Astrocyte of the hippocampus (primary cell): ENCODE measurements at regions not wholly inside any gene's neighbourhood (a gene's known extent, or its start where the extent isn't known, plus 50 kb on each side); places are given as distances from the start of the nearest gene placed in this dataset.

Experiments
- DNase-seq: peaks from one replicate; pipeline ENCODE4 v3.0.0; 2011; ENCODE audit warnings: low read depth, low spot score

DNA sequence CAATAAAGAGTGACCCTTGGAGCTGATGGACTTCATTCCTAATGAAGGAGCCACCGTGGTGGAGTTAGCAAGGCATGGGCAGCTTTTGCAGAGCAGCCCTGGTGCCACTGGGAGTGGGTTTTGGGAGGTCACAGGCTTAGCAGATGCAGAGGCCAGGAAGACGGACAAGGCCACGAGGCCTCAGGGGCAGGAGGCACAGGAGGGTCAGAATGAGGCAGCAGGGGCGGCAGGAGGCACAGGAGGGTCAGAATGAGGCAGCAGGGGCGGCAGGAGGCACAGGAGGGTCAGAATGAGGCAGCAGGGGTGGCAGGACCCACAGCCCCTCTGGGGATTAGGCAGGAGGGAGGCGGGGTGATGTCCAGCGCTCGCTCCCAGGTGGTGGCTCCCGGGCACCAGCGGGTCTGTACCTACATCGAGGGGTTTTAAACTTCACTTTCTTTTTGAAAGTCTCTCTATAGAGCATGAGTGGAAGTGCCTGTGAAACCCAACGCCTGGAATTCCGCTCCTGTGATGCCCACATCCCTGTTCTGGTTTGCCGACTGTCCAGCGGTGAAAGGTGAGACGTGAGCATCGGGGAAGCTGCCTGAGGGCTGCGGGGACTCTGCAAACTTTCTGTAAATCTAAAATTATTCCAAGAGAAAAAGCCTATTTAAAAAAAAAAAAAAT lies 521.6 kb downstream of the BRD1 start:
- no peak for DNase-seq

DNA sequence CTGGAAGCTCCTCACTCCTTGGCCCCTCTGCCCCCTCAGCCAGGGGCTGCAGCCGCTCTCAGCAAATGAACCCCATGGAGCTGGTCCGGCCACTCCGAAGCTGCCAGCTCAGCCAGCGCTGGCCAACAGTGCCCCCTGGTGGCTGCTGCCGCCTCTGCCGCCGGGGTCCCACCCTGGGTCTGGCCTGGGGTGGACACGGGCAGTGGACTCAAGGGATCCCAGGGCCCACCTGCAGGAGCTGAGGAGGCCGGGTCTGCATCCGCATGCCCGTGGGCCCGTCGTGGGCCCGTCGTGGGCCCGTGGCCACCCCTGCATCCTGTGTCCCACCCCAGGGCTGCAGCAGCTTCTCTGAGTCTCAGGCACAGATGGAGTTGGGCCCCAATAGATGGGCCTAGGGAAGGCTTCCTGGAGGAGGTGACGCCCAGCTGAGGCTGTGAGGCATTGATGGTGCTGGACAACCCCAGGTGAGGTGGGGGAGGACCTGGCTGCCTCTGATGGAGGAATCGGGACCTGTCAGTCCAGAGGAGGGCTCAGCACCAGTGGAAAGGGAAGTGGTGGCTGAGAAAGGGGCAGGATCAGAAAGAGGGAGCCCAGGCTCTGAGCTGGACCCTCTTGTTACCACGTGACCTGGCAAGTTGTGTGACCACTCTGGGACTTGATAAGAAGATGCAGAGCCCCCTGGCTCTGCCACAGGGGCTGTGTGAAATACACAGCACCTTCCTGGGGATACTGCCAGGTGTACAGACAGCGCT lies 522.3 kb downstream of the BRD1 start:
- DNase-seq, result peak; percentile 75

DNA sequence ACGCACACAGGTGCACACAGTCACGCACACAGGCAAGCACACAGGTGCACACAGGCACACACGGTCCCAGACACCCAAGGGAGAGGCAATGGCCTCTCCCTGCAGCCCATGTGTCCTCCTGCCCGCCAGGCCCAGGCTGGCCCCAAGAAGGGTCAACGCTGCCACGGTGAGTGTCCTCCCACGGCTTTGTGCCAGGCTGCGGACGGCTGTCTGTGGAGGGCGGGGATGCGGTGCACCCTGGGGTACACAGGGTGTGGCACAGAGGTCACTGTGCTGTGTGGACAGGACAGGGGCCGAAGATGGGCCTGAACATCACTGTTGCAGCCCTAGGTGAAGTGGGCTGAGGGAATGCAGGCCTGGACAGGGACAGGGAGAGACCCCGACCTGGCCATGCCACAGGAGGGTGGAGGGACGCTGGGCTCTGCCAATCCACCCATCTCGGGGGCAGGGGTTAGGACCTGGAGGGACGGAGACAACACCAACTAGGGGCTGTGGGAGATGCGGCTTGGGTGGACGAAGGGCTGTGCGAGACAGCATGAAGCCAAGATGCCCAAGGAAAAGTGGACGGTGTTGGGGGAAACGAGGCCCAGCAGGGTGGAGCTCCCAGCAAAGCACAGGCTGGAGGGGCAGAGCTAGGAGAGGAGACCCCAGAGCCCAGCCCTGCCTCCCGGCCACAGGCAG lies 523.8 kb downstream of the BRD1 start:
- no peak for DNase-seq

DNA sequence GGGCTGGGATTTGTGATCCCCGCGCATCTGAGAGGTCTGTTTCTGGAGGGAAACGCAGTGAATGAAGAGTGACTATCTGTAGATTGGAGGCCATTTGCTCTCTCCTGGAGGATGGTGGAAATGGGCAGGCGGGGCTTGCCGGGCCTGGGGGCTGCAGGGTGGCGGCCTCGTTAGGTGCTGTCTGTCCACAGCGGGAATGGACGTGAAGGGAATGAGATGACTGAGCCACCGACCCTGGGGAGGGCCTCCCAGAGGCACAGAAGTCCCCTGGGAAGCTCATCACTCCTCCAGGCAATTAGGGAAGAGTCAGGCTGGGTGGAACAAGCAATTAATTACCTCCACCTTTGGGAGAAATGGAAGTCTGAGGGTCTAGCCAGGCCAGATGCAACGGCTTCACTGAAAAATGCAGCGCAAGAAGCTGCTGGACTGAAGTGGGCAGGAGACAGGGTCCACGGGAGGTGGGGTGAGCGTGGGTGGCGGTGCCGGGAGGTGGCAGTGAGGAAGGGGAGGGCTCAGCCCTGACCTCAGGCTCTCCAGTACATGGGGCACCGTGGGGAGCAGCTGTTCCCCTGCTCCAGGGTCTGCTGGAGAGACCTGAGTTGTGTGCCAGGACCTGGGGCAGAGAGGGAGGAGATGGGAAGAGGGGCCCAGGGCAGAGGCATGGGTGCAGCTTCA lies 524.5 kb downstream of the BRD1 start:
- no peak for DNase-seq

DNA sequence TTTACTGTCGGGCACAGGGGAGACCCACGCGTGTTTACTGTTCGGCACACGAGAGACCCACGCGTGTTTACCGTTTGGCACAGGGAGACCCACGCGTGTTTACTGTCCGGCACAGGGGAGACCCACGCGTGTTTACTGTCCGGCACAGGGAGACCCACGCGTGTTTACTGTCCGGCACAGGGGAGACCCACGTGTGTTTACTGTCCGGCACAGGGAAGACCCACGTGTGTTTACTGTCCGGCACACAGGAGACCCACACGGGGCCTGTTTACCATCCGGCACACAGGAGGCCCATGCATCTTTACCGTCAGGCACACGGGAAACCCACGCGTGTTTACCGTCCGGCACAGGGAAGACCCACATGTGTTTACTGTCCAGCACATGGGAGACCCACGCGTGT lies 525.1 kb downstream of the BRD1 start:
- DNase-seq, result no peak

DNA sequence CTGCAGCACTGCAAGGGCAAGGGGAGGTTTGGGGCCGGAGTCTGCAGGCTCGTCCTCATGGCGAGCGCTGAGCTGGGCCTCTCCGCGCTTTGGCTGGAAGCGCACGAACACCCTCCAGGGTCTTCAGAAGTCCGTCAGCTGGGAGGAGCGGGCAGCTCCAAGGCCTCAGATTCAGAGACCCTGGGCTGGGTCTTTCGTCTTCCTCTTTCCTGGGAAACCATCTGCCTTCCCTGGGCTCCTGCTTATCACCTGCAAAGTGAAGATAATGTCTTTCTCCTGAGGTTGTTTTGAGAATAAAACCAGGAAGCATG lies 525.6 kb downstream of the BRD1 start:
- DNase-seq, result no peak

DNA sequence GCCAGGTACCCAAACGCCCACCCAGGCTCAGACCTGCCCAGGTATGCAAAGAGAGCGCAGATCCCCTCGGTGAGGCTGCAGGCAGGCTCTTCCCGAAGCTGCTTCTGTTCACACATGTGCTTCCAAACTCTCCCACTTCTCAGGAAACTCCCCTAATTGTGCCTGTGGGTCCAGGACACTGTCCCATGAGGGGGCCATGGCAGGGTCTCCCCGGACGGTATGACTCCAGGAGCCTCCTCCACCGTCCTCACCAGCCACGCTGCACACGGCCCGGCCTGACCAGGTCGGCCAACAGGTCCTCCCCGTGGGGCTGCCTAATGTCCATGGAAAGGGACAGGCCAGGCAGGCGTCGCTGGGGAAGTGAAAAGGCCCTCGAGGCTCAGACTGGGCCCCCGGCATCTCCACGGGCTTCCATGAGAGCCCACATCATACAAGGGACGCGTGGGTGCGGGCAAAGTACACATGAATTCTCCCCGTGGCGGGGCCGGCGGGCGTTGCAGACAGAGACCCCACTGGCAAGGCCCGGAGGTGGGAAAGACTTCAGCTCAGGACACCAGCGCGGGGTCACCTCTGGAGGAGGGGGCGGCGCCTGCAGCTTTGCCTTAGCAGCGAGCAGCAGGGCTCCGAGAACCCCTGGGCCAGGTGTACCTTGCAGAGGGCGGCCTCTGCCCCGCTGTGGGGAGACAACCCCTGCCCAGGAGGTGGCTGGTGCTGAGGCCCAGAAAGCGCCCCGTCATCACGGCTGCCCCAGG lies 526.1 kb downstream of the BRD1 start:
- DNase-seq, result no peak

DNA sequence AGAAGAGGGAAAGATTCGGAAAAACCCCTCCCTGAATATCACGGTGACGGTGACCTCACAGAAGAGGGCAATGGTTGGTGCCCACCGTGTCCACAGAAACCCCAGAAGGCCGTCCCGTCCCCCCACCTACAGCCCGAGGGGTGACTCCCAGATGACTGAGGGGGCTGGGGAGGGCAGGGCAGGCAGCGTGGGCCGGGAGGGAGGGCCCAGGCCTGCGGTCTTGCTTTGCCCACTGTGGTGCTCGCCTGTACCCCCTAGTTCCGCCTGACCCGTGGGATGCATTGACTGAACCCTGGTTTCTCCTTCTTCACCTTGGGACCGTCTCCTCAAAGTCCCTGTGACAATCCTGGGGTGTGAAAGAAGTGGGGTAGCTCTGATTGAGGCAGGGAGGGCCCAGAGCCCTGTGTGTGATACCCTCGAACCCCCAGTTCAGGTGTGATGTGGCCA lies 526.7 kb downstream of the BRD1 start:
- no peak for DNase-seq

DNA sequence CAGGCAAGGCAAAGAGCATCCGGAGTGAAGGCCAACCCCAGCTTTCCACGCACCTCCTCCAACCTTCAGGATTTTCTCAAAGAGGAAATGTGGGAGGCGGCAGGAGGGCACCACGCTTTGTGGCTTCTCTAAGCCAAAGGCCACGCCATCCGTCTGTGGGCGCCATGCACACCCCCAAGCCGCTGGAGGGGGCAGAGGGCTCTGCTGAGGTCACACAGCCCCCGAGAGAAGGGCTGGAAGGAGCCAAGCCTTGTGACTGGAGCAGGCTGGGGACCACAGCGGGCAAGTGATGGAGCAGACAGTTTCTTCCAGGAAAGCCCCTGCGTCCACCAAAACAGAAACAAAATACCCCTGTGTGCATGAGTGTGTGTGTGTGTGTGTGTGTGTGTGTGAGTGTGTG lies 527.4 kb downstream of the BRD1 start:
- DNase-seq, result no peak

DNA sequence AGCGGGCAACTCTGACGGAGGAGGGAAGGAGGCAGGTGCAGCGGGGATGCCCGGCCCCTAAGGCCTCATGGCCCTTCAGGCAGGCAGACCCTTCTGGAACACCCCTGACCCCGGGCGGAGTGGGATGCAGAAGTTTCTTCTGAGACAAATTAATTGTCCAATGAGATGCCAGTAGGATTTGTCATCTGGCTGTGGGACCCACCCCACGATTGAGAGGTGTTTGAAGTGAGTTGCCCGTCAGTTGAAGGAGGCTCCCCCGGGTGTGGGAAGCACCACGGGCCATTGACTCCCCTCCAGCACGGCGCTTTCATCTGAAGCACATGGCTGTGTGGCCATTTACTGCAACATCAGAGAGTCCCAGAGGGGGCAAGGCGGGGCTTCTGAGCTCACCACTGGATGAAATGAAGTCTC lies 527.8 kb downstream of the BRD1 start:
- no peak for DNase-seq

DNA sequence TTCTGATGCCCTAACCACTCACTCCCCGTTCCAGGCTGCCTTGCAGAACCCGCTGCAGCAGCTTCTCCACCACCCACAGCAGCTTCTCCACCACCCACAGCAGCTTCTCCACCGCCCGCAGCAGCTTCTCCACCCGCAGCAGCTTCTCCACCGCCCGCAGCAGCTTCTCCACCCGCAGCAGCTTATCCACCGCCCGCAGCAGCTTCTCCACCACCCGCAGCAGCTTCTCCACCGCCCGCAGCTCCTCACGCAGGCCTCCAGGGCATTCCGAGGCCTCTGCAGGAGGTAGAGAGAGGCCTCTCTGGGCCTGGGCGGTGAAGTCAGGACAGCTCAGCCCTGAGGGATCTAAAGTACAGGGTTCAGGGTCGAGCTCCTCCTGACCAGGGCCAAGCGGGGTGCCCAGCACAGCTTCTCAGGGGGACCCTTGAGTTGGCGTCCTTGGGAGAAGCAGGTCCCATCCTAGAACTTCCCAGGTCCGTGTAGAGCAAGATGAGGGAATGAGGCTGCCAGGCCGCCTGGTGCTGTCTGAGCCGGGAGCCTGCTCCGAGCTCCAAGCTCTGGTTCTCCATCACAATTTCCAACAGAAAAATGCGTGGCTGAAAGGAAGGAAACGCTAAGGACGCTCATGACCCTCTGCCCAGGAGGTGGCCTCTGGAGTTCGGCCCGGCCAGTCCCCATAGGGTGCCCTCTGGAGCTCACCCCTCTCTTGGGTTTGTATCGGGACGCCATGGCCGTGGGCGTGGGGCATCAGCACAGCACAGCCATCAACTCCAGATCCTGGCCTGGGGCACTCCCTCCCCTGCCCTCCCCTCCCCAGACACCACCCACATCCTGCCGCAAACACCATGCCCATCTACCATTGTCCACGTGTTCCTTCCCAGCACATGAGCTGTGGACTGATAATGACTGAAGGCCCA lies 528.6 kb downstream of the BRD1 start:
- DNase-seq, result no peak

DNA sequence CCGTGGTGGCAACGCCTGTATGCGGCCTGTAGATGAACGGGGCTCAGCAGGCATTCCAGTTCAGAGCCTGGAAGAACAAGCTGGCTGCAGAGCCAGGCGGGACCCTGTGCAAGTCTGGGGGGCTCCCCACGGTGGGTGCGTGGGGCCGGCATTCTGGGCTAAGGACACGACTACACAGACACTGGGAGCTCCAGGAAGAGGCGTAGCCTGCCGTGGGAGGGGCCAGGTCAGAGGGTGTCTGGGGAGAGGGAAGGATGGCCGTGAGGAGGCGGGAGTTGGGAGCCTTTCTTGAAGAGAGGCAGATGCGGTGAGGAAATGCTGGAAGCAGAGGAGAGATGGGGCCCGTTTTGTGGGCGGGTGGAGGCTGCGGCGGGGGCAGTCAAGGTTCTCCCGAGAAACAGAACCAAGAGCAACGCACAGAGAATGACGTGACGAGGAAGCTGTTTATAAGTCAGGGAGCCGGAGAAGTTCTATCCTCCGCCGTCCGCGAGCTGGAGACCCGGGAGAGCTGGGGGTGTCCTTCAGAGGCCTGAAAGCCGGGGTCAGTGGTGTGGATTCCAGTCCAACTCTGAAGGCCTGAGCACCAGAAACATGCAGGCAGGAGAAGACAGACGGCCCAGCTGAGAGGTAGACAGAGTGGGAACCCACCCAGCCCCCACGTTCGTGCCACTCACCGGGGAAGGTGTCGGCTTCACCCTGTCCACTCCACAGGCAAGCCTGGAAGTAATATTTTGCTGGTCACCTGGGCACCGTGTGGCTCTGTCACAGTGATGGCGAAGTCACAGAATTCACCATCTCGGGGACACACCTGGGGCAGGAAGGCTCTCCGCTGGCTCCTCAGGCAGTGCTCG lies 529.6 kb downstream of the BRD1 start:
- no peak for DNase-seq

DNA sequence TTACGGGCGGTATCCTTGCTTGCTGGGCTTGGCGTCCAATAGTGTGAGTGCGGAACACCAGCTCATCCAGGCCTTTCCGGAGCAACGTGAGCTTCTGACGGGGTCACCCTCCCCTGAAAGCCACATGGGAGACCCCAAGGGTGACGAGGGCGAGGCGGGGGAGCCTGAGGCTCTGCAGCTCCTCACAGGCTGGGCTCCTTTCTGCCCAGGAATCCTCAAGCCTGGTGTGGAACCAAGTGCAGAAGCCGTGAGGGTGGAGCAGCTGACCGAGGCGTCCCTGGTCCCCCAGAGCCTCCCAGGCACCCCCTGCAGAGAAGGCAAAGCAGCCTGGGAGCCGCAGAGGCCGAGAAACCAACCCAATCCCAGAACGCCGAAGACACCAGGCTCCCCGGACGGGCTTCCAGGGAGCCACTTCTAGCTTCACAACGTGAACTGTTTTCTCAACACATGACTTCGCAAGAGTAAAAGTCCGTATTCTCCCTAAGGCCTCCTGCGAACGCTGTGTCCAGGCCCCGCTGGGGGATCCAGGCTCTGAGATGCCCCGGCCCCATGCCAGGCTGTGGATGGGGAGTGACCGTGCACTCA lies 530.3 kb downstream of the BRD1 start:
- no peak for DNase-seq

DNA sequence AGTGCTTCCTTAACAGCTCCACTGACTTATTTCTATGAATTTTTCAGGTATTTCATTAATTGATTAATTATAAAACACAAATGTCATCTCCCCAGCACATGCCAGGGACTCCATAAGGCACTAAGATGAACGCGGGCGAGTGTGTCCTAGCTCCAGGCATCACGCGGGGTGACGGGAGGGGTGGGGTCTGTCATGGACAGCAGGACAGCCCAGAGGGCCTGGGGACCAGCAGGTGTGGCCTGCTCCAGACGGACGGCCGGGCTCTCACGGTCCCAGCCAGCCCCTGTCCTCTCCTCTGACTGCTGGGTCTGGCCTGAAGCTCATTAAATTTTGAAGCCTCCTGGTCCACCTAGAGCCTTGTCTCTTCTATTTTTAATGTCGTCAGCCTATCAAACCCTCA lies 531.1 kb downstream of the BRD1 start:
- DNase-seq, result no peak

DNA sequence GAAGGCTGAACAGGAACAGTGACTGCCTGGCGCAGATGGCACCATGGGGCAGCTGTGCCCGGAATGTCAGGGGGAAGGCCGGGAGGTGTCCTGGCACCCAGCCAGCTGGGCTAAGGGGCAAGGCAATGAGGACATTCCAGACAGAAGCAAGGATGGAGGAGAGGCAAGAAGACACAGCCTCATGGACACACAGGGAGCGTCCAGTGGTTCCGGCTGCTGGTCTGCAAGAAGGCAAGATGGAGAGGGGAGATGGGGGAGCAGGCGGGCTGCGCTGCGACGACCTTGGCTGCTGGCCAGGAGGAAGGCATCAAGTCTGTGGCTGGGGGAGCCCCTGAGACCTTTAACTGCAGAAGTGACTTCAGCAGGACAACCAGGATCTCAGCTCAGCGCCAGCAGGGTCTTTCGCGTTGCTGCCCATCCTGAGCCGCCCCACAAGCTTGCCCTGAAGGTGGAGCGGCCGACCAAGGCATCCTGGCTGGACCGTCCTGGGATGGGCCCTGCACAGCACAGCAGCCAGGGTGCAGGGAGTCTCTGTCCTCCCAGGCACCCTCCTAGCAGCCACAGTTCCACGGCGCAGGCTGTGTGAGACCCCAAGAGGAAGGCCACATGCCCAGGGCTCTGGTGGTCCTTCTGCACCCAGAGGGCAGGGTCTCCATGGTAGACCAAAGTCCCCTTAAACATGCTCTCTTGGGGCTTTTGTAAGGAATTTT lies 531.7 kb downstream of the BRD1 start:
- no peak for DNase-seq

DNA sequence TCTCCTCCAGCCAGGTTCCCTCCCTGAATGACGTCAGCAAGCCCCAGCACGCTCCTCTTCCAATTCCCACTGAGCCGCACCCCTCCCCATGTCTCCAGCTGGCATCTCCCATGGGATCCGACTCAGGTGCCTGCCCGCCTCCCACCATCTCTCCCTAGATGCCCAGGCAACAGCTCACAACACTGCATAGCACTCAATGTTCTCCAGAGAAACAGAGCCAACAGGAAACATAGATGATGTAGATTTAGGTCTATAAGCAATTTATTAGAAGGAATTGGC lies 532.3 kb downstream of the BRD1 start:
- DNase-seq, result no peak

DNA sequence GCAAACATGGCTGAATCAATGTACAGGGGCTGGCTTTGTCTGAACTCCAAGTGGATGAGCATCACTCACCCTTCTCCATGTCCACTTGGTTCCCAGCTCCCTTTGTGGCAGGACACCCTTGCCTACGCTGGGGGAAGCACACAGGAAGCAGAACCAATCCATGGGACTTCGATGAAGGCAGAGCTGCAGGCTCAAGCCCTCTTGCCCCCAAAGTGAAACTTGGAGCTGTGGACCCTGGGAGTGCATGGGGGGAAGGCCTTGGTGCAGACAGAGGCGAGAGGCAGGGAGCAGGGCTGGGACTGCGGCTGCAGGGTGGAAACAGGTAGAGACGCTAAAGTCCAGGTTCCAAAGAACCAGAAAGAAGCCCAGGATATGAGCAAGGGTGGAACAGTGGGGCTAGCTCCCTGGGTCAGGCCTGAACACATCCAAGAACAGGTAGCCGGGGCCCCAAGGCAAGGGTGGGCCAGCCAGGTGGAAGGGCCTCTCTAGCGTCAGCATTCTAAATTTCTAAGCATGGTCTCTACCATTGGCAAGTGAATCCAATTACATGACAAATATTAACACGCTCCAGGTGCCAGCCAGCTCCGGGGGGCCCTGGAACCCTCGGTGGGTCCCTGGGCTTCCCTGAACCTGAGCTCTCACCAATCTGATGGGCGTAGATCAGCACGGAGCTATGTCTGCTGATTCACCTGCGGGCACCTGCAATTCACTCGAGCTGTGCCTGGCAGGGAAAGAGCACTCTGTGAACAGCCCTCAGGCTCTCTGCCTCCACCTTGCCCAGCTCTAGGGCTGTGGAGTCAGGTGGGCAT lies 532.8 kb downstream of the BRD1 start:
- DNase-seq, result no peak

DNA sequence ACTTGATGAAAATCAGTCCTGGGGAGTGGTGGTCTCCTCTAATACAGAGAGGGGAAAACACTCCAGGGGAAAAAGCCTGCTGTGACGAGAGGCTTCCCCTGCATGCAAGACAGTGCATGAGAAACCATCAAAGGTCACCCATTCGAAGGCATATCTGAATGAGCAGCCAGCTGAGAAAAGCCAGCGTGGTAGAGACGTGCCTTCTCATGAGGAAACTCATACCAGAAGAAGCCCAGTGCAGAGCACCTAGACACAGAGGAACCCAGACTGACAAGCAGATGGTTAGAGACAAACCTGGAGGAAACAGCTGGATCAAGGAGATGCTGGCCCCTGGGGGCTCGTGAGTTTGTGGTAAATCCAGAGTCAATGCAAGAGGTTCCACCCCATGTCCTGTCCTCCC lies 534.8 kb downstream of the BRD1 start:
- no peak for DNase-seq
